Right cardiac atrium (tissue), 5 donors: ENCODE measurements at regions not wholly inside any gene's neighbourhood (a gene's known extent, or its start where the extent isn't known, plus 50 kb on each side); places are given as distances from the start of the nearest gene placed in this dataset.

ENCODE experiments used
- ATAC-seq, 2 donors: fragments of 200-7000 bp; cut with Tn5 transposase; one replicate each; pipeline versions ENCODE4 v1.8.0 to v1.9.1; 2020; ENCODE audit warnings: moderate library complexity in 2 of 2, mild to moderate bottlenecking in 1 of 2
- DNase-seq, 3 donors: peaks; one replicate each; pipeline ENCODE4 v3.0.0-alpha.2; 2020
- H3K27ac ChIP-seq: one replicate; pipeline ENCODE4 v1.5.1; 2013; ENCODE audit warnings: mild to moderate bottlenecking, low read length, control low read depth, moderate library complexity
- H3K27me3 ChIP-seq: one replicate; pipeline ENCODE4 v1.6.1; 2013; ENCODE audit not compliant: control insufficient read depth, insufficient read depth
- H3K4me1 ChIP-seq: one replicate; pipeline ENCODE4 v1.6.1; 2013; ENCODE audit warnings: low read length; ENCODE audit not compliant: control insufficient read depth, insufficient read depth
- H3K4me3 ChIP-seq: one replicate; pipeline ENCODE4 v1.5.1; 2013; ENCODE audit warnings: low read length, control low read depth
- H3K9me3 ChIP-seq: one replicate; pipeline ENCODE4 v1.6.1; 2013; ENCODE audit warnings: low read length; ENCODE audit not compliant: control insufficient read depth
- WGBS: extraction: QIAGEN DNeasy Blood & Tissue Kit; methylation state at CpG from one replicate; pipeline ENCODE4 v1.1.7; 2013; 5-methylcytosine and 5-hydroxymethylcytosine counted together
- intact Hi-C, 4 donors: fragments of 100-400 bp; cut with DNase I; formaldehyde crosslinking; loops; one replicate each; pipeline versions ENCODE4 v1.11.0 to v1.14.0; 2022 to 2023
- donor health status: healthy with polysubstance abuse.
- donor health status: DM: no; HTN: yes; CAD: no.
- donor health status: DM: no; HTN: no; CAD: no.
- donor health status: DM: no; HTN: yes; CAD: no; lungs with severe emphysema.
- donor health status: DM: yes; HTN: yes; CAD: no.

DNA sequence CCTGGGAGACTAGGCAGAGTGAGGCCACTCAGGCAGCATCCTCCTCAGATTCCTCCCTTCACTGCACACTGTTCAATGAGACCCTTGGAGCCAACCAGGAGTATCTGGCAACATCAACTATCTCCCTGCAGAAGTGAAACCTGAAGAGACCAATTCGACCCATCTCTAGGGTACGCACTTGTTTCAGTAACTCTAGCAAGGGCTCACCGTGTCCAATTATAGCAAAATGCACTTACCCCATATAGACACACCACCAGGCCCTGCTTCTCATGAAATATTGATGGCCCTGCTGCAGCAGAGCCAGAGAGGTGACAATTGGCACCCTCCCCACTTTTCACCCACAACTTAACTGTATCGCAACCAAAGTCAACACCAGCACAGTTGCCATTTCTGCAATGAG is 196.1 kb upstream of the IGF1R start:
- intact Hi-C loops = no loop called here
- H3K4me1 ChIP-seq = no peaks in the 10 kb centered on the region
- no peaks in the 10 kb centered on the region for H3K27me3 ChIP-seq
- H3K4me3 ChIP-seq = no peak overlapping the region
- H3K27ac ChIP-seq = no peak overlapping the region
- DNase-seq (no peak), ATAC-seq (no peak)
- H3K9me3 ChIP-seq = no peaks in the 10 kb centered on the region
- 91% methylated on average over 4 of the region's 4 CpGs for WGBS

- no peak overlapping the region for H3K27ac ChIP-seq
- no peak overlapping the region for H3K4me3 ChIP-seq
- no peaks in the 10 kb centered on the region for H3K4me1 ChIP-seq
- 84% methylated on average over 5 of the region's 5 CpGs for WGBS
- DNase-seq (no peak), ATAC-seq (no peak)
- H3K27me3 ChIP-seq = no peaks in the 10 kb centered on the region
- intact Hi-C loops = no loop called here
- no peaks in the 10 kb centered on the region for H3K9me3 ChIP-seq
Measured at GRCh38 chr15:98455904-98456303, 192.4 kb upstream of the IGF1R start.

DNA sequence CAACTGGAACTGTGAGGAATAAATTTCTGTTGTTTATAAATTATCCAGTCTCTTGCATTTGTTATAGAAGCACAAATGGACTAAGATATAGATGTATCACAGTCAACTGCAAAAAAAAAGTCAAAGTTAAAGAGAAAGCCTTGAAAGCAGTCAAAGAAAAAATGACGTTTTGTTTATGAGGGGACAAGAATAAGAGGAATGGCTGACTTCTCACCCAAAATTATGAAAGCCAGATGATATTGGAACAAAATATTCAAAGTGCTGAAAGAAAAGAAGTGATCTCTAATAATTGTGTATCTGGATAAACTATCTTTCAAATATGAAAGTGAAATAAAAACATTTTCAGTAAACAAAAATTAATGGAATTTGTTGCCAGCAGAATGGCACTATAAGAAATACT is 171.8 kb upstream of the IGF1R start:
- DNase-seq (no peak), ATAC-seq (no peak)
- WGBS = 74% methylated on average over 1 of the region's 1 CpG
- H3K27me3 ChIP-seq = no peaks in the 10 kb centered on the region
- no peak overlapping the region for H3K27ac ChIP-seq
- intact Hi-C loops = no loop called here
- peaks cover 2% of the 10 kb centered on the region for H3K9me3 ChIP-seq
- H3K4me1 ChIP-seq = no peaks in the 10 kb centered on the region
- H3K4me3 ChIP-seq = no peak overlapping the region

- 64% methylated on average over 11 of the region's 11 CpGs for WGBS
- H3K4me1 ChIP-seq = no peaks in the 10 kb centered on the region
- H3K9me3 ChIP-seq = peaks cover 1% of the 10 kb centered on the region
- intact Hi-C loops = no loop called here
- no peaks in the 10 kb centered on the region for H3K27me3 ChIP-seq
- H3K27ac ChIP-seq = no peak overlapping the region
- ATAC-seq (no peak), DNase-seq (no peak)
- no peak overlapping the region for H3K4me3 ChIP-seq
Measured at GRCh38 chr15:98480844-98481243, 167.5 kb upstream of the IGF1R start.

- no peaks in the 10 kb centered on the region for H3K4me1 ChIP-seq
- ATAC-seq (no peak), DNase-seq (no peak)
- H3K27ac ChIP-seq = no peak overlapping the region
- 98% methylated on average over 1 of the region's 1 CpG for WGBS
- no peaks in the 10 kb centered on the region for H3K27me3 ChIP-seq
- no peak overlapping the region for H3K4me3 ChIP-seq
- intact Hi-C loops = no loop called here
- H3K9me3 ChIP-seq = peaks cover 1% of the 10 kb centered on the region
Measured at GRCh38 chr15:98483575-98484130, 164.7 kb upstream of the IGF1R start.

DNA sequence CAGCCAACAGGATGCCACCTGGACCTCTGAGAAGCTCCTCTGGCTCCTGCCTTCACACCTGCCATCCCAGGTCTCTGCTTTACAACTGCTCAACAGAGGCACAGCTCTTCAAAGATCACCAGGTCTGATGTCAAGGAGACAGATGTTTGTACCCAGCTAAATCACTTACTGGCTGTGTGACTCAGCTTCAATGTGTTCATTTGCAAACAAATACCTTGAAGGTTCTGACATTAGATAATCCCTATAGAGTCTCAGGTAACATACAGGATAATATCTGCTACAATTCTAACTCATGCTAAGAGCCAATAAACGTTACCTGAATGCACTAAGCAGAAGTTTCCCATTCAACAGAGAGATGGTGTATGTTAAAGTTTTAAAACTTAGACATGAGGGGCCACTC is 163.4 kb upstream of the IGF1R start:
- Histone ChIP-seq H3K27ac (no peak overlapping the region), H3K4me3 (no peak overlapping the region), H3K4me1 (no peaks in the 10 kb centered on the region), H3K9me3 (peaks cover 1% of the 10 kb centered on the region), H3K27me3 (no peaks in the 10 kb centered on the region)
- DNase-seq (no peak), ATAC-seq (no peak)
- intact Hi-C loops = no loop called here
- 52% methylated on average over 1 of the region's 1 CpG for WGBS

GRCh38 chr15:98485451-98485850 is 162.9 kb upstream of the IGF1R start:
- DNase-seq (no peak), ATAC-seq (no peak)
- Histone ChIP-seq H3K9me3 (peaks cover 1% of the 10 kb centered on the region), H3K27me3 (no peaks in the 10 kb centered on the region), H3K27ac (no peak overlapping the region), H3K4me1 (no peaks in the 10 kb centered on the region), H3K4me3 (no peak overlapping the region)
- intact Hi-C loops = no loop called here
- 74% methylated on average over 2 of the region's 2 CpGs for WGBS

DNA sequence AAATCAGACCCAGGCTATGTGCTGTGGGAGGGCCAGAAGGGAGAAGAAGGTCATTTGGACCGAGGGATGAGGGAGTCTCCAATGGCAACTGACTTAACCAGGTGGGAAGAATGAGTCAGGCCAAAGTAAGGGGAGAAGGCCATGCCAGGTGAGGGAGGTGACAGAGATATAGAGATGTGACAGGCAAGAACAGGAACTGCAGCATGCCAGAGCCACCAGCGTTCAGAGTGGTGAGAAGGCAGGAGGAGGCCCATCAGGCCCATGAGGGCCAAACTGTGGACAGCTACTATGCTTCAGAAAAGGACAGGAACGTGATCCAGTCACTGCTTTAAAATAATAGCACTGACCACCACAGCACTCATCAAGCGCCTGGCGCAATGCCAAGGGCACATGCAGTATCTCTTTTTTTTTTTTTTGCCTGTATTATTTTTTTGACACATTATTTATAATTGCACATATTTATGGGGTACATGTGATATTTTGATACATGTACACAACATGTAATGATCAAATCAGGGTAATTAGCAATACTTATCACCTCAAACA is 154.3 kb upstream of the IGF1R start:
- ATAC-seq (no peak), DNase-seq (no peak)
- no peak overlapping the region for H3K4me3 ChIP-seq
- no peak overlapping the region for H3K27ac ChIP-seq
- WGBS = 80% methylated on average over 5 of the region's 5 CpGs
- intact Hi-C loops = no loop called here
- H3K4me1 ChIP-seq = no peaks in the 10 kb centered on the region
- H3K27me3 ChIP-seq = no peaks in the 10 kb centered on the region
- no peaks in the 10 kb centered on the region for H3K9me3 ChIP-seq

- 63% methylated on average over 1 of the region's 1 CpG for WGBS
- H3K27me3 ChIP-seq = no peaks in the 10 kb centered on the region
- peaks cover 1% of the 10 kb centered on the region for H3K4me1 ChIP-seq
- H3K27ac ChIP-seq = no peak overlapping the region
- ATAC-seq (no peak), DNase-seq (no peak)
- no peak overlapping the region for H3K4me3 ChIP-seq
- intact Hi-C loops = no loop called here
- H3K9me3 ChIP-seq = no peaks in the 10 kb centered on the region
Measured at GRCh38 chr15:98501192-98501591, 147.1 kb upstream of the IGF1R start.

GRCh38 chr15:98501632-98502031 is 146.7 kb upstream of the IGF1R start:
- DNase-seq (no peak), ATAC-seq (no peak)
- peaks cover 3% of the 10 kb centered on the region for H3K4me1 ChIP-seq
- no peak overlapping the region for H3K27ac ChIP-seq
- H3K9me3 ChIP-seq = no peaks in the 10 kb centered on the region
- intact Hi-C loops = no loop called here
- 73% methylated on average over 3 of the region's 3 CpGs for WGBS
- no peaks in the 10 kb centered on the region for H3K27me3 ChIP-seq
- no peak overlapping the region for H3K4me3 ChIP-seq

DNA sequence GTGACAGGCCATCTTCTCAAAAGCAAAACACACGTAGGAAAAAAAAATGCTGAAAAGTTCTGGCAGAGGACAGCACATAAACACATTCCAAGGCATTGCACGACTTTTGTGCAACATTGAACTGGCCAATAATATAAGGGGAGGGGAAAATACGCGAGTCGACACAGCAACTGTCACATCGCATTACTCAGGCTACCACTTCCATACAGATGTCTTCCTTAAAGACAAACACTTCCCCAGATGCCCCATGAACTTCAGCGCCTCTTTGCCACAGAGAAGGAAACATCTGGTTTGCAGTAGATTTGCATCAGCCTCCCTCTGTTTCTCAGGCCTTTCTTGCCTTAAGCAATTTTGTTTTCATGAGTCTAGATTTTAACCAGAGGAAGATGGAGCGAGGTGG is 144.4 kb upstream of the IGF1R start:
- Histone ChIP-seq H3K27ac (no peak overlapping the region), H3K27me3 (no peaks in the 10 kb centered on the region), H3K9me3 (no peaks in the 10 kb centered on the region), H3K4me1 (peaks cover 3% of the 10 kb centered on the region), H3K4me3 (no peak overlapping the region)
- DNase-seq (no peak), ATAC-seq (no peak)
- intact Hi-C loops = no loop called here
- WGBS = 32% methylated on average over 8 of the region's 8 CpGs

DNA sequence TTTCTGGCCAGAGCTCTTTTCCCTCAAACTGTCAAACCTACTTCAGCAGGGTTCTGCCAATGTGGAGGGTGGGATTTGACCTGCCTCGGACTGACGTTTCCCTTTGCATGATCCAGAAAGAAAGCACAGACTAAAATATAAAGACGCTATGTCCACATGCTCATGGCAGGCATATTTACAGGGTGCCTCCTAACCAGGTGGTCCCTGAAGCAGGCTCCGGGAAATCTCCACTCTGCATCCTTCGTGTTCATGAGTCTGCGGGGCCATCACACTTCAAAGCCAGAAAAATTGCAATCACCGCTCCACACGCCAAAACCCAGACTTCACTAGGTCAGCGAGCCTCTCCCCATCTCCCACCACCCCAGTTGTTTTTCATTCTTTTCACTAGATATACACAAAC is 143.3 kb upstream of the IGF1R start:
- WGBS = 89% methylated on average over 9 of the region's 9 CpGs
- ATAC-seq = no peak
- Histone ChIP-seq H3K27me3 (no peaks in the 10 kb centered on the region), H3K27ac (no peak overlapping the region), H3K9me3 (no peaks in the 10 kb centered on the region), H3K4me3 (no peak overlapping the region), H3K4me1 (peaks cover 3% of the 10 kb centered on the region)
- no peak for DNase-seq
- intact Hi-C loops = no loop called here
